ENCODE measurements at regions not wholly inside any gene's neighbourhood (a gene's known extent, or its start where the extent isn't known, plus 50 kb on each side); places are given as distances from the start of the nearest gene placed in this dataset.
"Not testable (repeated sequence)": the region's sequence is repeated elsewhere in the genome, so short reads cannot be mapped to it uniquely, and the experiment has no call there.

DNA sequence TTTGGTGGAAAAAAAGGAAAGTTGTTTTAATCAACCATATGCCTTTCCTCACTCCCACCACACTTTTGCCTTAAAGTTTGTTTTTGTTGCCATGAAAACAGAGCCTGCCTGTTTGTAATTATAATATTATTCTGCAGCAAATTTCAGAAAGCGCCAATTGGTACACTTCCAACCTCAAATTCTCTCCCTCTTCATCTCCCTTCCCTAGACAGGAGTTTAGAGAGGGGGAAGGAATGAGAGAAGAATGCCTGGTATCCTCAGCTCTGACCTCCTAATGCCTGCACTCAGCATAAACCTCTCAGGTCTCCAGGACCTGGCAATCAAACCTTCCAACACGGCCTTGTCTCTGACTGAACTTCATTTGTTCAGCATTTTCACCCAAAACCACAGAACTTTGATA, 138.4 kb upstream of the HCCS start:
- DNase-seq, result no peak

GRCh38 chrX:10974920-10975319, 136.2 kb upstream of the HCCS start:
- no peak for DNase-seq

GRCh38 chrX:10979956-10980355, 131.2 kb upstream of the HCCS start:
- DNase-seq, result no peak

DNA sequence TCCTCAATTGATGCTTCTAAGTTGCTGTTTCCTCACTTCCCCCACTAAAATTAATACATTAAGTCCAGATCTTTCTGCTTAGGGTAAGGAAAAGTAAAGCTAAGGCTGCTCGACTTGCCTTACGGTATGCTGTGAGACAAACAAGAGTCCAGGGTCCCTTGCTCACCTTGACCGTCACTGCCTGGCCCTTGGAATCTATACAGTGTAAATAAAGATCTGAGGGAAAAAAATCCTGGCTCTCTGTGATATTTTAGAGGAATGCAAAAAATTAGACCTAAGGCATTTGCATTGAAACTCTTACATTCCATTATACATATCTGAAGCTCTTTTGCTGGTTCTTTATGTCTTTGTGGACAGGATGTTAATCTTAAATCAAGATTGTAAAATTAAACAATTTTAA, 129.6 kb upstream of the HCCS start:
- DNase-seq, result no peak

DNA sequence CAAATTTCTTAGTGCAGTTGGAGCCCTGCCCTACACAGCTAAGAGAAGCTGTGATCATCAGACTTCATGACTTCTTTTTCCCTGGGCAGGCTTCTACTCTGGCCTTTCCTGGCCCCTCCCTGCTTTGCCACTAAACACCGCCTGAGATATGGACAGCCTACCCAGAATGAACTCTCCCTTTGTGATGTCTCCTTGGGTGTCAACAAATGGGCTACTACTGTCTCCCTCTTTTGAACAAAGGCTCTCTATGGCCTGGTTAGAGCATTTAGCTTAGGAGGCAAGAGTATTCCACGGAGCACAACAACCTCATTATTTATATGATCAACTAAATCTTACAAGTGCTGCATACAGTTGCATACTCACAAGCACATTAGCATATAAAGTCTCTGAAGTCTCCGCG, 127.6 kb upstream of the HCCS start:
- DNase-seq, result no peak

DNA sequence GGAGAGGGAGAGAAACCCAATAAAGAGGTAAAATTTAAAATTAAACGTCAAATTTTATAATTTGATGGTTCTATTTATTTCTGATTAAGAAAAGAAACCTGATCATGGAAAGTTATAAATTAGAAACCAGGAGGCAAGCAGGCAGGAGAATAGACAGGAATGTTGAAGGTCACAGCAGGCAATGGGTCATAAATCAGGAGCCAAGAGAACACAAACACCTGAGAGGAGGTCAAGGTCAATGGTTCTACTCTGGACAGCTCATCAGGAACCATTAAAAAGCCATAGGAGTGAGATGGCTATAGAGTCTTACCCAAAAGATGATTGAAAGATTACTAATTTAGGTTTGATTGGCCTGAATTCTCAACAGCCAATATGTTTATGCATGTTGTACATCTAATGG, 126.9 kb upstream of the HCCS start:
- no peak for DNase-seq

DNA sequence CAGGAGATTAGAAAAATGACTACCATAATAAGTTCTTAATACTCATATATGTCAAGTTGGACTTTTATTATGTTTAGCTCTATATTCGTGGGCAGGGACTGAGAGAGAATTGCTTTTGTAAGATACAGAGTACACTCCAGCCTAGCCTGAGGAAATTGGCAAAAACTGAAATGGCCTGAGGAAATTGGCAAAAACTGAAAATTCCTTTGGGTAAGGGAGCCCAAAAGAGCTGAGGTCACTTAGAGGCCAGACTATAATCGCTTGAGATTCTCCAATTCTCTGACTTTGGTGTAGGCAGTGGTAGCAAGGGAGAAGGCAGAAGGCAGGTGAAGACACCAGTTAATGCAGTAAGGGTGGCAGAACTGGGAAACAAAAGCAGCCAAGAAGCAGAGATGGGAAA, 124.5 kb upstream of the HCCS start:
- no peak for DNase-seq

DNA sequence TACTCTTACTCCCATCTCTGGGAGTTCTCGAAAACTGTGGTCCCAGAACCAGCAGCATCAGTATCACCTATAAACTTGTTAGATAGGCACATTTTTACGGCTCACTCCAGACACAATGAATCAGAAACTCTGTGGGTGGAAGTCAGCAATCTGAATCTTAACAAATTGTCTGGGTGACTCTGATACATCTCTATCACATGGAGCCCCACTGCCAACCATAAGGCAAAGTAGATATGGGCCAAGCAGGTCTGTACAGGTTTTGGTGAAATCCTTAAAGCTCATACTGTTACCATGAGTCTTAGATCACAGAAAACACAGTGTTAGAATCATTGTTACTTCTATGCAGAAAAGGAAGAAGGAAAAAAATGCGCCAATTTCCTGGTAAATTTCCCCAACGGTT, 122.5 kb upstream of the HCCS start:
- DNase-seq, result no peak

DNA sequence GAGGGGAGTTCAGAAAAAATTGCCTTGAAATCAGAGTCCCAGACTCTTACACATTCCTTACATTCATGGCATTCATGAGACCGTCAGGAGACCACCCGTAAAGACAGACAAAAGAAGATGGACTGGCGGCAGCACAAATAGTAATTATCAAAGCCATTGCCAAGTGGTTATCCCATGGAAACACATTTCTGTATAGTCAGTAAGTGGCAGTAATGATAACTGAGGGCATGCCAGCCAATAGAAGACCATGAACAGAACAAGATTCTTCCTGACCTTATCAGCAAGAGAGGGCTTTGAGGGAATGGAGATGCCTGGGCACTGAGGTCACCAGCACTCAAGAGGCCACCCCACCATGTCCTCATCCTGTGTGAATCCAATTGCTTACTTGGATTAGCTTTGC, 121.7 kb upstream of the HCCS start:
- DNase-seq, result no peak

- no peak for DNase-seq
These were observed 120.7 kb upstream of the HCCS start for GRCh38 chrX:10990418-10990817.

- DNase-seq, result no peak
These were observed 120.2 kb upstream of the HCCS start for GRCh38 chrX:10990976-10991375.

GRCh38 chrX:10992110-10992509, 119.0 kb upstream of the HCCS start:
- DNase-seq, result no peak

DNA sequence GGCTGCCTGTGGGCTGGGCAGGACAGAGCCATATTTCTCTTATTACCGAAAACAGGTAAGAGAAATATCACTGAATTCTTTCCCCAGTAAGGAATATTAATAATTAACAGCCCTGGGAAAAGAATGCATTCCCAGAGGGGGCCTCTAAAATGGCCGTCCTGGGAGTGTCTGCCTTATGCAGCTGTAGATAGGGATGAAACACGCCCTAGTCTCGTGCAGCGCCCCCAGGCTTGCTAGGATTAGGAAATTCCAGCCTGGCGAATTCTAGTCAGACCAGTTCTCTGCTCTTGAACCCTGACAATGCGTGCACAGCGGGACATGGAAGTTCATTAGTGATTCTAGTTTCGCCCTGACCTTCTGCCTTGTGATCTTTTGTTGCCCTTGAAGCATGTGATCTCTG, 104.1 kb upstream of the HCCS start:
- not testable (repeated sequence) for DNase-seq

GRCh38 chrX:11010476-11010875, 100.7 kb upstream of the HCCS start:
- no peak for DNase-seq

DNA sequence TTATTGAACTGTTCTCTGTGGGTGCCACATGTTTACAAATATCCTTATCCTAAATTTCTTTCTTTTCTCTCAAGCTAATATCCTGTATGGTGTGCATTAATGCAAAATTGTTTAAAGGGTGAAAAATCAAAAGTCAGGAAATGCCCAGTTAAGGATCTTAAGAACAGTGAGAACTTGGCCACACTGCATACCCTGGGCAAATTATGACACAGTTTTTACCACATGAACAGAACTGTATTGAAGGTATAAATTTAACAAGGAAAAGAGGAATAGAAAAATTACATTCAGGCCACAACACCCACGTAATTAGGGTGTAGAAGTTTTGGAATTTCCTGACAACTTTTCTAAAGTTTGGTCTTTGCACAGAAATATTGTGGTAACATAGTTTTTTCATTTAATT, 94.4 kb upstream of the HCCS start:
- DNase-seq, result no peak

DNA sequence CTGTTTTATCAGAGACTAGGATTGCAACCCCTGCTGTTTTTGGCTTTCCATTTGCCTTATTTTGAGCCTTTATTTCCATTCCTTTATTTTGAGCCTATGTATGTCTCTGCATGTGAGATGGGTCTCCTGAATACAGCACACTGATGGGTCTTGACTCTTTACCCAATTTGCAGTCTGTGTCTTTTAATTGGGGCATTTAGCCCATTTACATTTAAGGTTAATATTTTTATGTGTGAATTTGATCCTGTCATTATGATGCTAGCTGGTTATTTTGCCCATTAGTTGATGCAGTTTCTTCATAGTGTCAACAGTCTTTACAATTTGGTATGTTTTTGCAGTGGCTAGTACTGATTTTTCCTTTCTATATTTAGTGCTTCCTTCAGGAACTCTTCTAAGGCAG, 88.5 kb upstream of the HCCS start:
- DNase-seq, result not testable (repeated sequence)

GRCh38 chrX:11039926-11040325, 71.2 kb upstream of the HCCS start:
- no peak for DNase-seq

- DNase-seq, result no peak
These were observed 70.7 kb upstream of the HCCS start for GRCh38 chrX:11040405-11040804.

DNA sequence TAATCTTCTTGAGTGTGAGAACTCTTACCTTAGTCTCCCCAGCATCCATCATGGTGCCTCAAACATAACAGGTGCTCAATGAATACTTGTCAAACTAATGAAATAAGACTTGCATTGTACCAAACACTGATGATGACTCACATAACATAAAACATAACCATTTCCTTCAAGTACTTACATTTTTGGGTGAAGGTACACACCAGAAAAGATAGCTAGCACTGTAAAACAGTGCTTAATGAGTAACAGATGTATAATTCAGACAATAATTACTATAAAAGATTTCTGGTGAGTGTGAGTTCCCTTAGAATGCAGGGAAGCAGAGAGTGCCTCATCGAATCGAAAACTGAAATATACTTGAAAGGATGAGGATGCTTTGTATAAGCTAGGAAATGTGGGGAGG, 70.1 kb upstream of the HCCS start:
- no peak for DNase-seq

- no peak for DNase-seq
These were observed 61.1 kb upstream of the HCCS start for GRCh38 chrX:11050013-11050412.

GRCh38 chrX:11053351-11053750, 57.8 kb upstream of the HCCS start:
- DNase-seq, result no peak

DNA sequence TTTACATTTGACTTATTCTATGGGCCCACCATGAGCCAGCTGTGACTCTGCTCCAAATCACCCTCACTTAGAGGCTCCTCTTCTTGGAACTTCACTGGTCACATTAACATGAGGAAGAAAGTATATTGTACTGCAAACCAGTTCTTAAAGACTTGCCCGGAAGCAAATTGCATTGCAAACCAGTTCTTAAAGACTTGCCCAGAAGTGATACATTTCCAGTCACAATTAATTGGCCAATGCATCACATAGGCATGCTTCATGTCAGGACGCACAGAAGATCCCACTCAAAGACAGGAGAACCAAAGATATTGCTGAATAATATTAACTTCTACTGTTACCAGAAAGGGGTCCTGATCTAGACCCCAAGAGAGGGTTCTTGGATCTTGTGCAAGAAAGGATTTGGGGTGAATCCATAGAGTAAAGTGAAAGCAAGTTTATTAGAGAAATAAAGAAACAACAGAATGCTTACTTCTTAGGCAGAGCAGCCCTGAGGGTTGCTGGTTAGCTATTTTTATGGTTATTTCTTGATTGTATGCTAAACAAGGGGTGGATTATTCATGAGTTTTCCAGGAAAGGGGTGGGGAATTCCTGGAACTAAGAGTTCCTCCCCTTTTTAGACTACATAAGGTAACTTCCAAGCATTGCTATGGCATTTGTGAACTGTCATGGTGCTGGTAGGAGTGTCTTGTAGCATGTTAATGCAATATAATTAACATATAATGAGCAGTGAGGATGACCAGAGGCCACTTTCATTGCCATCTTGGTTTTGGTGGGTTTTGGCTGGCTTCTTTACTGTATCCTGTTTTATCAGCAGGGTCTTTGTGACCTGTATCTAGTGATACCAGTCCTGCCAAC, 54.6 kb upstream of the HCCS start:
- no peak for DNase-seq

GRCh38 chrX:11059933-11060332, 51.2 kb upstream of the HCCS start:
- DNase-seq, result no peak
